GM12875 (cell line): ENCODE measurements at regions not wholly inside any gene's neighbourhood (a gene's known extent, or its start where the extent isn't known, plus 50 kb on each side); places are given as distances from the start of the nearest gene placed in this dataset.

Experiments used
- H3K4me3 ChIP-seq: one replicate; pipeline ENCODE4 v1.5.1; 2011; ENCODE audit warnings: low read depth, low read length, control low read depth
- CTCF ChIP-seq: IDR thresholded peaks from 2 replicates; pipeline ENCODE4 v1.5.1; 2011; ENCODE audit warnings: low read depth, mild to moderate bottlenecking, control low read depth, inconsistent platforms, low read length, moderate library complexity, borderline replicate concordance; ENCODE audit not compliant: insufficient read depth

- no peak for TF ChIP-seq CTCF
- H3K4me3 ChIP-seq: no peak overlapping the region
Observed at GRCh38 chr5:10151656-10152055, 98.0 kb downstream of the ATPSCKMT start.

- TF ChIP-seq CTCF: no peak
Observed at GRCh38 chr5:10149911-10150310, 99.8 kb downstream of the ATPSCKMT start.

GRCh38 chr5:10145923-10146401, 103.7 kb downstream of the ATPSCKMT start:
- H3K4me3 ChIP-seq: no peak overlapping the region
- peak; percentile 27; the same call in 1 of the 2 replicates for TF ChIP-seq CTCF

More at GRCh38 chr5:10149911-10150310, 99.8 kb downstream of the ATPSCKMT start:
- no peak overlapping the region for H3K4me3 ChIP-seq

- TF ChIP-seq CTCF: no peak
- no peak overlapping the region for H3K4me3 ChIP-seq
Observed at GRCh38 chr5:10144040-10144439, 105.6 kb downstream of the ATPSCKMT start.

- TF ChIP-seq CTCF: peak; percentile 26; the same call in 1 of the 2 replicates
- H3K4me3 ChIP-seq: no peak overlapping the region
Observed at GRCh38 chr5:10140195-10140973, 109.3 kb downstream of the ATPSCKMT start.

GRCh38 chr5:10138395-10139057, 111.2 kb downstream of the ATPSCKMT start:
- no peak overlapping the region for H3K4me3 ChIP-seq
- TF ChIP-seq CTCF: no peak
